Kidney (tissue), 13 donors: ENCODE measurements at regions not wholly inside any gene's neighbourhood (a gene's known extent, or its start where the extent isn't known, plus 50 kb on each side); places are given as distances from the start of the nearest gene placed in this dataset.

ENCODE experiments used
- DNase-seq, 5 donors: peaks; one replicate each; pipeline ENCODE4 v3.0.0-alpha.2; 2013 to 2020
- FAIRE-seq: peaks from 2 replicates; lab custom pipeline; 2012; peaks lifted over from hg19 to GRCh38; lab: Jason Lieb, UNC
- H3K27ac ChIP-seq, 2 donors: one replicate each; pipeline ENCODE4 v1.7.0; 2013; ENCODE audit warnings: low read depth in 2 of 2, low read length in 2 of 2, inconsistent platforms in 1 of 2
- H3K27me3 ChIP-seq: one replicate; pipeline ENCODE4 v1.7.1; 2013; ENCODE audit warnings: low read length, inconsistent platforms; ENCODE audit not compliant: control insufficient read depth, insufficient read depth
- H3K36me3 ChIP-seq, 3 donors: one replicate each; pipeline versions ENCODE4 v1.7.0 to v1.7.1; 2013; ENCODE audit warnings: low read length in 3 of 3, control low read depth in 1 of 3, inconsistent platforms in 1 of 3; ENCODE audit not compliant: insufficient read depth in 3 of 3, control insufficient read depth in 2 of 3
- H3K4me1 ChIP-seq, 3 donors: one replicate each; pipeline versions ENCODE4 v1.7.0 to v1.7.1; 2013; ENCODE audit warnings: low read length in 3 of 3, inconsistent platforms in 1 of 3, low read depth in 1 of 3; ENCODE audit not compliant: control insufficient read depth in 2 of 3, insufficient read depth in 2 of 3
- H3K4me3 ChIP-seq, 3 donors: one replicate each; pipeline versions ENCODE4 v1.7.0 to v1.8.1; 2013; ENCODE audit warnings: low read length in 3 of 3, control low read depth in 1 of 3, inconsistent platforms in 1 of 3
- H3K9ac ChIP-seq, 3 donors: one replicate each; pipeline versions ENCODE4 v1.7.0 to v1.7.1; 2013; ENCODE audit warnings: low read length in 3 of 3, control low read depth in 1 of 3, inconsistent platforms in 1 of 3
- H3K9me3 ChIP-seq, 3 donors: one replicate each; pipeline versions ENCODE4 v1.7.0 to v1.7.1; 2013; ENCODE audit warnings: low read length in 3 of 3, control low read depth in 1 of 3, inconsistent platforms in 1 of 3; ENCODE audit not compliant: control insufficient read depth in 2 of 3, insufficient read depth in 1 of 3
- intact Hi-C: fragments of 100-400 bp; cut with DNase I; formaldehyde crosslinking; loops from one replicate; pipeline ENCODE4 v1.11.1; 2022
- TF ChIP-seq, protein P1 (sequence below): IDR thresholded peaks from 3 replicates; pipeline ENCODE4 v1.5.1; 2012; ENCODE audit warnings: mild to moderate bottlenecking, moderate library complexity, borderline replicate concordance; ENCODE audit not compliant: insufficient read depth; ENCODE audit errors: extremely low read depth
- donor health status: control.
- donor health status: control.
- donor health status: control.
- donor health status: control.
- donor health status: control.
- donor health status: DM: yes; HTN: yes; CAD: no.
- donor health status: Normal renal cell carcinoma (clear cell type).

- intact Hi-C loops, result no loop called here
- H3K4me3 ChIP-seq, result no peak overlapping the region
- H3K9ac ChIP-seq, result no peak overlapping the region
- DNase-seq, result no peak
- H3K27me3 ChIP-seq, result no peaks in the 10 kb centered on the region
- no peaks in the 10 kb centered on the region for H3K36me3 ChIP-seq
- H3K4me1 ChIP-seq, result no peaks in the 10 kb centered on the region
- no peak overlapping the region for H3K27ac ChIP-seq
- peaks cover 0 to 2% (median 0%) of the 10 kb centered on the region in 3 donors for H3K9me3 ChIP-seq
- FAIRE-seq, result no peak
- TF ChIP-seq, protein P1, sequence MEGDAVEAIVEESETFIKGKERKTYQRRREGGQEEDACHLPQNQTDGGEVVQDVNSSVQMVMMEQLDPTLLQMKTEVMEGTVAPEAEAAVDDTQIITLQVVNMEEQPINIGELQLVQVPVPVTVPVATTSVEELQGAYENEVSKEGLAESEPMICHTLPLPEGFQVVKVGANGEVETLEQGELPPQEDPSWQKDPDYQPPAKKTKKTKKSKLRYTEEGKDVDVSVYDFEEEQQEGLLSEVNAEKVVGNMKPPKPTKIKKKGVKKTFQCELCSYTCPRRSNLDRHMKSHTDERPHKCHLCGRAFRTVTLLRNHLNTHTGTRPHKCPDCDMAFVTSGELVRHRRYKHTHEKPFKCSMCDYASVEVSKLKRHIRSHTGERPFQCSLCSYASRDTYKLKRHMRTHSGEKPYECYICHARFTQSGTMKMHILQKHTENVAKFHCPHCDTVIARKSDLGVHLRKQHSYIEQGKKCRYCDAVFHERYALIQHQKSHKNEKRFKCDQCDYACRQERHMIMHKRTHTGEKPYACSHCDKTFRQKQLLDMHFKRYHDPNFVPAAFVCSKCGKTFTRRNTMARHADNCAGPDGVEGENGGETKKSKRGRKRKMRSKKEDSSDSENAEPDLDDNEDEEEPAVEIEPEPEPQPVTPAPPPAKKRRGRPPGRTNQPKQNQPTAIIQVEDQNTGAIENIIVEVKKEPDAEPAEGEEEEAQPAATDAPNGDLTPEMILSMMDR, result no peak
Measured at GRCh38 chr14:49438256-49438770, 147.9 kb downstream of the RPS29 start.

GRCh38 chr14:49428076-49428475, 158.1 kb downstream of the RPS29 start:
- H3K9ac ChIP-seq, result no peak overlapping the region
- no peaks in the 10 kb centered on the region for H3K36me3 ChIP-seq
- FAIRE-seq, result no peak
- H3K27ac ChIP-seq, result no peak overlapping the region
- TF ChIP-seq, protein P1, result no peak
- peaks cover 0 to 1% (median 0%) of the 10 kb centered on the region in 3 donors for H3K9me3 ChIP-seq
- intact Hi-C loops, result no loop called here
- no peaks in the 10 kb centered on the region for H3K4me1 ChIP-seq
- DNase-seq, result no peak
- H3K27me3 ChIP-seq, result no peaks in the 10 kb centered on the region
- no peak overlapping the region for H3K4me3 ChIP-seq

GRCh38 chr14:49427117-49427516, 159.1 kb downstream of the RPS29 start:
- Histone ChIP-seq H3K27ac (no peak overlapping the region), H3K9me3 (no peaks in the 10 kb centered on the region), H3K36me3 (no peaks in the 10 kb centered on the region), H3K27me3 (no peaks in the 10 kb centered on the region), H3K4me1 (no peaks in the 10 kb centered on the region), H3K9ac (no peak overlapping the region), H3K4me3 (no peak overlapping the region)
- FAIRE-seq (no peak), DNase-seq (no peak)
- intact Hi-C loops, result no loop called here
- TF ChIP-seq, protein P1, result no peak

DNA sequence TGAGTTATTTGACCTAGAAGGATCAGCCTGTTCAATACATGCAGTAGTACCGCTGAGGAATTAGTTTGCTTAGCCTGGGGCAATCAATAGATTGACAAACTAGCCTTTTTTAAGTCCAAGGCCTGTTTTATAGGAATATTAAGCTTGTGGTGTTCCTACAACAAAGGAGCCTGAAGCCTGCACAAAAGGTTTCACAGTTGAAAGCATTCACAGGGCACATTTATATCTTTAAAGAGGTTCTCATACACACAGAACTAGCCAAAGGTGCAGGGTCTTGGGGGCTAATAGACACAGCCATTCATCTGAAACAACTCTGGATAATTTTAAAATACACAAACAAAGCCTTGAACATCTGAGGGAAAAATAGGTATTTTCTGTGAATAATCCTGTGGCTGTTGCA, 160.3 kb downstream of the RPS29 start:
- intact Hi-C loops, result no loop called here
- Histone ChIP-seq H3K27me3 (no peaks in the 10 kb centered on the region), H3K36me3 (no peaks in the 10 kb centered on the region), H3K9me3 (no peaks in the 10 kb centered on the region), H3K4me1 (no peaks in the 10 kb centered on the region), H3K9ac (no peak overlapping the region), H3K27ac (no peak overlapping the region), H3K4me3 (no peak overlapping the region)
- TF ChIP-seq, protein P1, result no peak
- FAIRE-seq (no peak), DNase-seq (no peak)
